ENCODE measurements at regions not wholly inside any gene's neighbourhood (a gene's known extent, or its start where the extent isn't known, plus 50 kb on each side); places are given as distances from the start of the nearest gene placed in this dataset.

DNA sequence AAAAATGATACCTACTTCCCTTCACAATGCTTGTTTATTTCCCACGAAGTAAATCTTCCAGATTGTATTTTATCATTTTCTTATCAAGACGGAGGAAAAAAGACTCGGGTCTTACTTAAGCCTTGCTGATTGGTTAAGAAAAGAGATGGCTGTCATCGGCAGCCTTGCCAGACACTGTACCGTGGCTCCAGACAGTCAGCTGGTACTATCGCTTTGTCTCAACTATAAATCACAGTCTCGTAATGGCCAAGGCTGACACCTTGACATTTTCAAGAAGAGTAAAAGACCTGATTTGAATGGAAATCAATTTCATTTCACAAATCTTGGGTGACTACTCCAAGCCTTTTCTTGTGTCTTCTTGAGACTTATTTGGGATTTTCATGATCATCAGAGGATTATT, 868.0 kb downstream of the USP25 start:
- DNase-seq, result no peak

DNA sequence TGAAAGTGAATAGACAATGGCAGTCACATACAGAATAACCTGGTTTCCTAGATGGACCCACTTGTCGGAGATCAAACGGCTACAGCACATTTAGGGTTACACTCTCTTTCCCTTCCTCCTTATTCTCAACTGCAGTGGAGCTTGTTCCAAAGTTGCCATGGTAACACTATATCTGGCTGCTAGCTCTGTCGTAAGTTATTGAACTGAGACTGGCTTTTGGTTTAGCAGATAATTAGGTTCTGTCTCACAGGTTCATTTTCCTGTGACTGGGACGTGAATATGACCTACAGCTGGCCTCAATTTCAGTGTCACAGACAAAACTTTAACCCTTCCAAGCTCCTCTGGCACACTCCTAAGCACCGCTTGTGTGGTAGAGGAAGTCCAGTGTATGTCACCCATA, 875.8 kb downstream of the USP25 start:
- no peak for DNase-seq

DNA sequence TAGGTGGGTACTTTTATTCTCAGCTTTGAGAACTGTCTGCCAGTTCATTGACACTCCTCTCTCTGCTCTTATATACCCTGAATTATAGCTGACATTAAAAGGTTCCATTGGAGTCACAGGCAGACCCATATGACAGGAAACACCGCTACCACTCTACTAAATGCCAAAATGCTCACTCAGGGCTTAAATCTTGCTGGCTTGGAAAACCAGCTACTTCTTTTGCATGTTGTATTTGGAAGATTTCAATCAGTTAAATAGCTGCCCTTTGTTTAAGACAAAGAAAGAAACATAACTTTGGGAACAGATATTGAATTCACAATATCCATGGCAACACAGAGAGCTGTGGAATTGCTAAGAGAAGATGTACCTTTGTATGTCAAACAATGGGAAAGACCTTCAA, 876.5 kb downstream of the USP25 start:
- DNase-seq, result no peak

DNA sequence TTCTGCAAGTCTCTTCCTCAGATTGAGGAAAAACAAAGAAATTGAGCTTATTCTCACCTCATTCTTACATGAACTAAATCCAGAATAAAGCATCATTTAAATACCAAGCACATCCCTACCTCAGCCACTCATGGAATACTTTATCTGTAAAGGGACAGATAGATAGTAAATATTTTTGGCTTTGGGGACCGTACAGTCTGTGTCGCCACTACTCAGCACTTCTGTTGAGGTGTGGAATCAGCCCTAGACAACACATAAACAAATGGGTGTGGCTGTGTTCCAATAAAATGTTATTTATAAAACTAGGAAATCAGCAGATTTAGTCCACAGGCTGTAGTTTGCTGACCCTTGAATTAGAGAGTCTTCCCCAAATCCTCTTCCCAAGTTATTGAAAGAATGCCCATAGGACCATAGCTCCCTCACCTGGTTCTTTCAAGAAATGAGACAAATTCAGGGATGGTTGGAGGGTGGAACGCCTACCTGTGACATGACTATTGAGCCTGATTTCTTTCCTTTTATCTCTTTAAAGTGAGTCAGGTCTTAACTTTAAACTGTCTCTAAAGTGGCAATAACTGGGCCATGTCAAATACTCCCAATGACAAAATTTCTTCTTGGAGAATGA, 878.5 kb downstream of the USP25 start:
- DNase-seq, result no peak

DNA sequence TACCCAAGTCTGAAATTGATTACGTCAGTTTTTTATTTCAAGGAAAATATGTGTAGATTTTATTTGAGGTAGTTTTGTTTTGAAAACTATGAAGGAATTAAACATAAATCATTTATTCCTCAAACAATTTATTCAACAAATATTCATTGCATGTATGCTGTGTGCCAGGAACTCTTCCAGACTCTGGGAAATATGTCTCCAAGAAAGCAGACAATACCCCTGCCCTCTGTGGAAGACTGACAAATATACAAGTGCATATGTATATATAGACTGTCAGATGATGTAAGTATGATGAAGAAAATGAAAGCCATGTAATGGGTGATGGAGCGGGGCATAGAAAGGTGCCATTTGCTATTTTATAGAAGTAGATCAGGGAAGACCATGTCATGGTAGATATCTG, 889.5 kb downstream of the USP25 start:
- no peak for DNase-seq

DNA sequence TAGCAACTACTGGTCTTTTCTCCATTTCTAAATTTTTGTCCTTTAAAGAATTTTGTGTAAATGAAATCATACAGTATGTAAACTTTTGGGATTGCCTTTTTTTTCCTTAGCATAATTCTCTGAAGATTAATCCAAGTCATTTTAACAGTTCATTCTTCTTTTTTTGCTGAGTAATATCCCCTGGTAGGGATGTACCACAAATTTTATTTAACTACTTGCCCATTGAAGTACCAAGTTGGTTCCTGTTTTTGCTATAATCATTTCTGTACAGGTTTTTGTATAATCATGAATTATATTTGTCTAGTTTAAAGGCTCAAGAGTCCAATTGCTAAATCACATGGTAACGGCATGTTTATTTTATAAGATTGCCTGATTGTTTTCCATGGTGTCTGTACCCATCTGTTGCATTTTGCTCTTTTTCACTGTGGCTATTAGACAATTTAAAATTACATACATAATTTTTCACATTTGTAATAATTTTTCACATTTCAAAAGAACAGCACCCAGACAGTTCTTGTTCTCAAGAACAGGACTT, 891.1 kb downstream of the USP25 start:
- no peak for DNase-seq

DNA sequence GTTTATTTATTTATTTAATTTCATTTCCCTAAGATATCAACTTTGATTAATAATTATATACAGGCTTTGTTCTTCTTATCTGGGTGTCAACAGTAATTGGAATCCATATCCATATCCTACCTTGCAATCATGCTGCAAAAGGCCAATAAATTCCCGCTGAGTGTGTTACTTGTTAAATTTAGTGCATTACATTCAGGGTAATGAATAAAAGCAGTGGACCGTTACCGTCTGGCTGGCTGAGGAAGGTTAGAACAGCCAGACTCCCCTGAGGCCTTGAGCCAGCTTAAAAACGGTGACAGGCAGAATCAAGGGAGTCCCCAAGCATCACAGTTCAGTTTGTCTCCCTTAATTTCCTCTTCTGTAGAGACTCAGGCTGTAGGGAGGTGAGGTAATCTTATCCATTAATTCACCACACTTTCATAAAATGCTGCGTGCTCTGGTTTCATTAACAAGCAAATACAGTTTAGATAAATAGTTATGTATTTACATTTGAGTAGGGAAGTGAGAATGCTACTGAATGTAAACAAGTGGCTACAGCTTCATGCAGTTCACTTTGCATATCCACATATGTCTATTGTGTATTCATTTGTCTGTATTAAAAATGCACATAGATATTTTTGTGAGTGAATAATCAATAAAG, 888.2 kb upstream of the CXADR start:
- no peak for DNase-seq

DNA sequence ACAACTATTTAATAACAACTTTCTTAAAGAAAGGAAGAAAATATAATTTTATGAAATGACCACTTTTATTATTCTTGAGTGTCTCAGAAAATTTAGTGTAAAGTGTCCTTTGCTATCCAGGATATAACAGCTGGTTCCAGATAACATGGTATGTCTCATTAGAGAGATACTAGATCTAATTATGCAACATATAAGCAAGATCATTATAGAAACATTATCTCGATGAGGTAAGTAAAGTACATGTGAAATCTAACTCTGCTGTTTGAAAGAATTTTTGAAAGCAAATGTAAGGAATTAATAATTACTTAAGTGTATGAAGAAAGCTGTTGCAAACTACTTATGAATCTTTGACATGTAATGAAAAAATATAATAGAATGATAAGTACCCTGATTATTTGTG, 887.4 kb upstream of the CXADR start:
- DNase-seq, result no peak

DNA sequence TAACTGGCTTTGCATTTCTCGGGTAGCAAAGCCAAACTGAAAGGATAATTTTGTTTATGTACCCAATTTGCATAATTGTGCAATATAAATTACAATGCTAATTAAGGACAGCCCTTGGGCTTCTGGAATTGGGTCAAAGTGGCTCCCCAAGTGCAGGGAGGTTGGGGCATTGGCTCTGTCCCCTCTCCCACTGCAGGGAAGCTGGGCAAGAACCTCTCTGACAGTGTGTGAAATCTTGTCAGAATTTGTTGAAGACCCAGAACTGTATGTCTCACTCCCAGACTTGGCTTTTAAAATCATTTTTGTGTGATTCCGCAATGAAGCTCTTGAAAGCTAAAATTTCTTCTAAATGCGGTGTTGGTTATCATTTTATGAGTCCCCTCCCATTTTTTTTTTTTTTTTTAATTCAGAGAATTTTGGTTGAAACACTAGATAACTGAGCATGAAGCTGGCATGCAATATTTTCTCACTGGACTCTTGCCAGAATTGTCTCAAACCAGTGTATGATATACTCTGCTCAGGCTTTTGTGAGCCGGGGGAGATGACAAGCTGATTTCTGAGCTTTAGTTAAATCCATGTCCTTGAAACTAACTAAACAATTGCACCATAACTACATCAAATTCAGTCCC, 878.9 kb upstream of the CXADR start:
- no peak for DNase-seq

DNA sequence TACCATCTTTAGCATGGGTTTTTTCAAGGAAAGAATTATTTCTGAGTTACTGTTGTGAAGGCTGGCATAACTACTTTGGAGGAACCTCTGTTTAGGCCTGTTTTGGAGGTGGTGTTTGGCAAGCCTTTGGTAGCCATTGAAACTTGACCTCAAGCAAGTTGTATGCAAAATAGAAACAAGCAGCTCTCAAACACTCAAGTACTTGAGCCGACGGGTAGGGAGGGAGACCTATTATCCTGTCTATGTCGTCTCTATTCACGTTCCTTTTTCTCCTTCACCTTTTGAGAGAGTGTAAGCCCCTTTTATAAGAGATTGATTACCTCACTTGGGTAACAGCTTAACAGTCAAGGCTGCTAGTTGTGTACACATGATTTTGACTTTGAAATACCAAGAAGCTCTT, 878.3 kb upstream of the CXADR start:
- no peak for DNase-seq

DNA sequence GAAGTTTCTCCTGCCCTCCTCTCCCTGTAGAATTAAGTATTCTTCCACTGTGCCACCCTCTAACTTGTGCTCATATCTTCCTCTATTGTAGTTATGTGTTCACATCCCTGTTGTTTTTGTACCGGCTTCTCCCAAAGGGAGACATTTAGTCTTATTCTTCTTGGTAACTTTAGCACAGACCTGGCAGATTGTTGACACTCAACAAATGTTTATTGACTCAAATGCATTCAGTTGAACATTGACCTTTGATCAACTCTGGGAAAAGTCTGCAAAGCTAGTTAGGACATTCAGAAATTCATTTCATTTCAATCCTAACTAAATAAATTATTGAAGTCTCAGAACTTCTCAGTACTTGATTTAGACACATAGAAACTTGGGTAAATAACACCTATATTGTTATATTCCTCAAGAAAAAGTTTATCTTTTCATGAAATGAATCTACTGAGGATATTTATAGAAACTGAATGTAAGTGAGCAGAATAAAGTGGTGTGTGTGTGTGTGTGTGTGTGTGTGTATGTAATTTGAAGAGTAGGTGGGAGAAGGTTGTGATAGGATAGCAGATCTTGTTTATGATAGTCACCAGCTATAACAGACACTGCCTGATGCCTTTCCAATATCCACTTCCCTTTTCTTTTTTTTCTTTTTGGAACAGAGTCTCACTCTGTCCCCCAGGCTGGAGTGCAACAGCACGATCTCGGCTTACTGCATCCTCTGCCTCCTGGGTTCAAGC, 872.4 kb upstream of the CXADR start:
- no peak for DNase-seq

DNA sequence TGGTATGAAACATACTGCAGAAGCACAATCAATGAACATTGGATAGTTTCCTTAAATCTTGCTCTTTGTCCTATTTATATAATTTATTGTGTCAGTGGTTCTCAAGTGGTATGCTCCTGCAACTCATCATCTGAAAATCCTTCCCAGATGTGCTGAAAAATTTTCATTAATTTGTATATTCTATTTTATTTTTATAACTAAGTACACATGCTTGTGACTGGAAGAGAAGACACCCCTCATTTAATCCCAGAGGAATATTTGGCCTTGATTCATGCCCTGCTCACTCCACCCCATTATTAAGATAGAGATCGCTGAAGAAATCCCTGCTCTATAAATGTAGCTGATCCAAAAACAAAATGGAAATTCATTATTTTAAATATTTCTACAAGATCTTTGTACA, 870.5 kb upstream of the CXADR start:
- DNase-seq, result no peak

DNA sequence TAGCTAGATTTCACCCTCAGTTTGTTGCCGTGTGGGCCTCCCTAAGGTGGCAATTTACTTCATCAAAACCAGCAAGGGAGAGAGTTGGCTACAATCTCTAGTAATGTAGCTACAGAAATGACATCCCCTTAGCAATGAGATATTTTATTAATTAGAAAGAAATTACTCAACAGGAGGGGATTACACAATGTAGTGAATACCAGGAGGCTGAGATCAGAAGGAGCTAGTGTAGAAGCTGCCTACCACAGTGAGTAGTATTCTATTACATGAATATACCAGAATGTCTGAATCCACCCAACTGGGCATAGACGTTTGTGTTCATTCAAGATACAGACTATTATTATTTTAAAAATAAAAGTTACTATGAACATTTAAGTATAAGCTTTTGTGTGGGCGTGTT, 868.2 kb upstream of the CXADR start:
- DNase-seq, result no peak

DNA sequence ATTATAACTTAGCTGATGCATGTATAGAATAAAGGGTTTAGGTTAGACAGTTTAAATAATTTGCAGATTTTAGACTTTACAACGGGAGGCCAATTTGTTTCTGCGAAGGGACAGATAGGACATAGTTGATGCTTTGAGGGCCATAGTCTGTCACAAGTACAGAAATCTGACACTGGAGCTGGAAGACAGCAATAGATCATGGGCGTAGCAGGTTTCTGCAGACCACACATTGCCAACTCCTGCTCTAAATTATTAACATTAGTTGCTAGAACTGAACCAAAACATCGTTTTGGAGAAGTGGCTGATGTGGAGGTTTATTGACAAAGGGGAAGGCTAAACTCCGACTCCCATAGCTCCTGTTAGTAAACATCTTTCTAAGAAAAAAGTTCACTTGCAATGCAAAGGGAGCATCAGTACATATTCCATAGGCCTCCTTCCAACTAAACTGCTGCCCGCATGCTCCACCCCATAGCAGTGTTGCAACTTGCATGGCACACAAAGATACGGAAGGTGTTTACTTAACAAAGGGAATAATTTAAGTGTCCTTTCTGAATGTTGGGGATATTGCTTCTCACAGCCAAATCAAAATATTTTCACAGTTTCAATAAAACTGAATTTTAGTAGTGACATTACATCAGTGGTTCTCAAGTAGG, 862.0 kb upstream of the CXADR start:
- DNase-seq, result no peak

DNA sequence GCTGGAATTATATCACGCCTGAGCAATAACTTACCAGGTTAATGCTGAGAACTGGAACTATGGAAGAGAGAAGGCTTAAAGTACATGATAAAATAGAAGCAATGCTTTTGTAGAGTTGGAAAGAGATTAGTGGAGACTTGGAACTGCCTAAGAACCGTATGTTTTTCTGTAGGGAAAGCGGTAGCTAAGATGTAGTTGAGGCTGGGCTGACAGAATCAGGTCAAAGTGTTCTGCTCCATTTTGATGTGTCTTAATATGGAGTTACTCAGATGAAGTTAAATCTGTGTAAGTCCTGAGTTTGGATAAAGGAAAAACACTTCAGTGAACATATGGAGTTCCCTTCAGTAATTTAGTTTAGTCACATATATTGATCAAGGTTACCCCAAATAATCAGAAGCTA, 860.9 kb upstream of the CXADR start:
- no peak for DNase-seq

DNA sequence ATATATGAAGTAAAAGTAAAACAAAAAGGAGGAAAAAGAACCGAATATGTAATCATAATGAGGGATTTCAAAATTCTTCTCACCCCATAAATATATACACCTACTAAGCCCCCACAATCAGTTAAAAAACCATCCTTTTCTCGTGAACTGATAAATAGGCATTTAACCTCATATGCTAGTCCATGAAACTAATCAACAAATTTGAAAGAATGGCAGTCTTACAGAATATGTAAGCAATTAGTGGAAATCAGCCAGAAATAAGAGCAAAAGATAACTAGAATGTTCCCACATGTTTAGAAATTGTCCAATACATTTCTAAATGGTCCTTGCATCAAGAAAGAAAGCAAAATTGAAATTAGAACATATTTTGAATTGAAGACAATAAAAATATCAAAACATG, 849.4 kb upstream of the CXADR start:
- no peak for DNase-seq

DNA sequence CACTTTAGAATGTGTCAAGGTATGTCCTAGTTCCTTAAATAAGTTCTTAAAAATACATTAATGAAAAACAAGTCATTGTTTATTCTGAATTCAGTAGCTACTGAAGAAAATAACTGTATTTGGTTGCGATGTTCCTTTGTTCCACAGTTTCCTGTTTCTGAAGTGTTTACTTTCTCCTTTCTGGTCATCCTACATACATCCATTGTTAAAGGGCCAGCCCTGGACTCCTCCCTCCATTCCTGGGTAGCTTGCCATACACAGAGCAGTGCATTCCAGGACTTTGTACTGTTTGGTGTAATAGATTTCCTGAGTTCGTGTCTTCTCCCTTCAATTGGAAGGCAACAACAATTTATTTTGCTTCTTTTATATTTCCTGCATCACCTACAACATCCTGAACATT, 845.4 kb upstream of the CXADR start:
- DNase-seq, result no peak

DNA sequence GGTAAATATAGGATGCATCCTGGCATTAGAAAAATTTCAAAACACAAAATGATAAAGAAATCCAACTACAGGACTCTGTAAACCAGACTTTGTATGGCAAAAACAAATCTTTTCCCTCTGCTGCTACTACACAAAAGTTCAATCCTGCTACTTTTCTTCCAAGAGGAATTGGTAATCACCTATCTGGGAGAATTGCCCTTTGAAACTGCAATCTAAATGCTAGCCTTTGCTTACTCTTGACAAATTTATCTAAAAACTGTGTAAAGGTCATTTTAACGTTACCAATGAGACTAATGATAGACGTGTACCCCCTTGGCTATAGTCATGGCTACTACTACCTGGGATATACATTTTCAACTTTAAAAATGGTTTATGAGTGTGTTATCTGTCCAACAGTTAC, 837.9 kb upstream of the CXADR start:
- DNase-seq, result no peak

DNA sequence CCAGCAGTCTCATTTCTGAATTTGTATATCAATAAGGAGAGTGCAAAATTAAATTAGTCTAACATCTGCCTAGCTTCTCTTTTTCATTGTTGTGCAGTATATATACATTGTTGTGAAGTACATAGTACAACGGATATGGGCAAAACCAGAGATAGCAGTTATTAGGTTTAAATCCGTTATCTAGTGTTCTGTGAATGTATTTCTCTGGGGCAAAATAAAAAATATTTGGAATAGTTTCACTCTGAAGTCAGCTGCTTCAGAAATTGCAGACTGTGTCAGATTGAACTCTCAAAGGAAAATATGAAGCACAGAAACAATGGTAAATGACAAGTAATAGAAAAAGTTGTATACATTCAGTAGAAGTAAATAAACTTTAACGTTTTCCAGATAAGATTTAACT, 836.5 kb upstream of the CXADR start:
- DNase-seq, result no peak

DNA sequence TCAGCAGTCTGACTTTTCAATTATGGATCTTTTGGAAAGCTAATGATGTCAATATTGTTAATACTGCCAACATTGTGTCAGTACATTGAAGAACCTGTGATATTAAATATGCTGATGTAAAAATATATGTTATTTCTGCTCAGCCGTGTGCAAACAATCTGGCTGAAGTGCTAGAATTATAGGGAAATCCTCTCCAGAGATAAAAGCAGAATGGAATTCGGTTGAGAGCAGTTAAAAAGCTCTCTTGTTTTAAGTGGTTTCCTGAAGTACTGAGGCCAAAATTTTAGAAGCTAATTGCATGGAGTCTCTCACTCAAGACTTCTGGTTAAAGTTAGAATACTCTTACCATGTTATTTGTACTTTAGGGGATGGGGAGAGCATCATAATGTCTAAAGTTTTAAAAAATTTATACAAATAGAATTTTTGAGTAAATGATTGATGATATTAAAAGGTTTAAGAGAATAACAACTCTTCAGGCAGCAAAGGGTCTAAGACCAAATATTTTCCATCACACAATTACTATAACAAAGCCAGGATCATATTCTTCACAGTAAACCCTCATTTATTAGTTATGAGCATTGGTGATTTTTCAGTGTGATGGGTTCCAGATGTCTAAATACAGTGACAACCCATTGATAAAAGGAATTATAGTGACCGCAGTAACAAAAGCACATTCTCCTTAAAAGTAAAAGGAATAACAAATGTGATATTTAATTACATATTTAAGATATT, 834.2 kb upstream of the CXADR start:
- DNase-seq, result no peak

DNA sequence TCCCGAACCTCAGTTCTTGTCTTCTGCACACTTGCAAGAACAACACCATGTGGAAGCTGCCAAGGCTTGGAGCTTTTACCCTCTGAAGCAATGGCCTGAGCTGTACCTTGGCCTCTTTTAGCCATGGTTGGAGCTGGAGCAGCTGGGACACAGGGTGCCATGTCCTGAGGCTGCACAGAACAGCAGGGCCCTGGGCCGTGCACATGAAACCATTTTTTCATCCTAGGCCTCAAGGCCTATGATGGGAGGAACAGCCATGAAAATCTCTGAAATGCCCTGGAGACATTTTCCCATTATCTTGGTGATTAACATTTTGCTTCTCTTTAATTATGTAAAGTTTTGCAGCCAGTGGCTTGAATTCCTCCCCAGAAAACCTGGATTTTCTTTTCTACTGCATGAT, 817.8 kb upstream of the CXADR start:
- DNase-seq, result no peak

DNA sequence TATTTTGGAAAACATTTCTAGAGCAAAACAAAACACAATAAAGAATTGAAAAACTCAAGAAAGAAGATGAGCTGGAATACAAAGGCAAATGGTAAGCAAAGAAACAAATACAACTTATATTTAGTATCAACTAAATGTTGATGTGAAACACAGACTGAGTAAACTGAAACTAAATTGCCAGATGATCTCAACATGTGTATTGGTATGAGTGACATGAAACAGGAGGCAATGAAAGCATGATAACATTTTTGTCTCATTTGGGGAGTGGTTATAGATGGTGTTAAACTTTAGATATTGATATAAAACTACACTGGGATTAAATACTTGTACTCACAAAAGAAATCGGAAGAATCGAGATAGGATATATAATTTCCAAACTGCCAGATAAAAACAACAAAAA, 805.6 kb upstream of the CXADR start:
- DNase-seq, result no peak
